AG09309 (cell line): ENCODE measurements at regions not wholly inside any gene's neighbourhood (a gene's known extent, or its start where the extent isn't known, plus 50 kb on each side); places are given as distances from the start of the nearest gene placed in this dataset.

Experiments
- DNase-seq: peaks from one replicate; pipeline ENCODE4 v3.0.0-alpha.2; 2010; ENCODE audit warnings: low read depth
- H3K4me3 ChIP-seq: 2 replicates; pipeline ENCODE4 v1.5.1; 2011; ENCODE audit warnings: mild to moderate bottlenecking, low read depth, low read length, moderate library complexity; ENCODE audit not compliant: control insufficient read depth
- TF ChIP-seq, protein P1 (sequence below): IDR thresholded peaks from 2 replicates; pipeline ENCODE4 v1.5.1; 2011; ENCODE audit warnings: mild to moderate bottlenecking, low read depth, low read length, inconsistent platforms; ENCODE audit not compliant: insufficient read depth, control insufficient read depth; ENCODE audit errors: missing control alignments

DNA sequence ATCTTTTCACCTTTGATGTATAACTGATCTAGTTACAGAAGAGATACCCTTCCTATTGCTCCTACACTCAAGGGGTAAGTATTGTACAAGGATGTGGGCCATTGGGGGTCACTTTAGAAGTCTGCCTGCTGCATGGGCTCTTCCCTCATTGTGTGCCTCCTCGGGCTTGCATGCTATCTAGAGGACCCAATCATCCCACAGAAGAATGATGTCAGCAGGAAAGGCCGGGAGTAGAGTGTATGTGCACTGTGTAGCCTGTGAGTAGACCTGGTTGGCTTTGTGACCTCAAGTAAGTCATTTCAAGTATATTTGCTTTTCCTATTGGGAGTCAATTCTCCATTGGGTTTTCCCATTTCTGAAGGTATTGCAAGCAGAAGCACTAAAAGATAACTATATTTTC is 129.5 kb upstream of the TRIB2 start:
- H3K4me3 ChIP-seq, result no peak overlapping the region
- TF ChIP-seq, protein P1, sequence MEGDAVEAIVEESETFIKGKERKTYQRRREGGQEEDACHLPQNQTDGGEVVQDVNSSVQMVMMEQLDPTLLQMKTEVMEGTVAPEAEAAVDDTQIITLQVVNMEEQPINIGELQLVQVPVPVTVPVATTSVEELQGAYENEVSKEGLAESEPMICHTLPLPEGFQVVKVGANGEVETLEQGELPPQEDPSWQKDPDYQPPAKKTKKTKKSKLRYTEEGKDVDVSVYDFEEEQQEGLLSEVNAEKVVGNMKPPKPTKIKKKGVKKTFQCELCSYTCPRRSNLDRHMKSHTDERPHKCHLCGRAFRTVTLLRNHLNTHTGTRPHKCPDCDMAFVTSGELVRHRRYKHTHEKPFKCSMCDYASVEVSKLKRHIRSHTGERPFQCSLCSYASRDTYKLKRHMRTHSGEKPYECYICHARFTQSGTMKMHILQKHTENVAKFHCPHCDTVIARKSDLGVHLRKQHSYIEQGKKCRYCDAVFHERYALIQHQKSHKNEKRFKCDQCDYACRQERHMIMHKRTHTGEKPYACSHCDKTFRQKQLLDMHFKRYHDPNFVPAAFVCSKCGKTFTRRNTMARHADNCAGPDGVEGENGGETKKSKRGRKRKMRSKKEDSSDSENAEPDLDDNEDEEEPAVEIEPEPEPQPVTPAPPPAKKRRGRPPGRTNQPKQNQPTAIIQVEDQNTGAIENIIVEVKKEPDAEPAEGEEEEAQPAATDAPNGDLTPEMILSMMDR, result no peak
- DNase-seq, result no peak

DNA sequence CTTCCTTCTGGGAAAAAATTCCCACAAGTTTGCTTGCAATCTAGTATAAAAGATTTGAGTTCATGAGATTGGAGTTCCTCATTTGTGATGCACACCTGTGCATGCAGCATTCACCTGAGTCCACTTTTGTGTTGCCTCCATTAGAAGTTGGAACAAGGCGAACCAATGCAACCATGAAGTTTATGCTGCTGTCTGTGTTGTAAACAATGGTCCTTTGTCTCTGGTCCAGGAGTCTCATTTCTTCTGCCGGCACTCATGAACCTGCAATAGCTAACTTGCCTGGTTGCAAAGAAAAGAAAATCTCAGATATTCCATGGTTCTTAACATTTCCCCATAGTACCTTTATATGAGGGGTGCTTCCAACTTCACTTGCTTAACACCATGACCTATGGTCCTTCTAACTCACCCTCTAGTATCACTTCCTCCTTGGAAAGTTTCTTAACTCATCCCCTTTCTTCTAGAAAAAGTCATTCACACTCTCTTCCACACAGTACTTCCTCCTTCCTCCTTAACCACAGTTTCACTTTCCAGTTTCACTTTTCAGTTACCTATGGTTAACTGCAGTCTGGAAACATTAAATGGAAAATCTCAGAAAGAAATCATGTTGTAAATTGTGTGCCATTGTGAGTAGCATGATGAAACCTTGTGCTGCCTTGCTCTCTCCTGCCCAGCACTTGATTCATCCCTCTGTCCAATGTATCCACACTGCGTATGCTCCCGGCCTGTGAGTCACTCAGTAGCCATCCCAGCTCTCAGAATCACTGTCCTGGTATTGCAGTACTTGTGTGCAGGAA is 128.8 kb upstream of the TRIB2 start:
- H3K4me3 ChIP-seq, result no peak overlapping the region
- TF ChIP-seq, protein P1, result no peak
- DNase-seq, result peak; percentile 91

DNA sequence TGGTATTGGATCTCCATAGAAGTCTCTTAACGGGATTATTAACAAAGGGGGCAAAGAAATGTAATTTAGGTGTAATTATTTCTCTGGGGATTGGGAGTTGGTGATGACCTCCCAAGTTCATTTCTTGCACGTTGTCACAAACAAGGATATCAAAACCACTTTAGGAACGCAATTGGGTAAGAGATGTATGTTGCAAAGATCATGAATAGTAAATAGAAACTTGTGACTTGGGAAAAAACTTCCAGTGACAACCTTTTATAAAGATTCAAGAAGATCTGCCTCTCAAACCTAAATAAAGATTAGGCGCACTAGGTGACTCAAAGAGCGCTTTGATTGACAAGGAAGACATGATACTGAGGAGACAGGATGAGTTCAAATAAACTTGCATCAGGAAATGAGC is 127.8 kb upstream of the TRIB2 start:
- TF ChIP-seq, protein P1, result no peak
- no peak overlapping the region for H3K4me3 ChIP-seq
- DNase-seq, result no peak

DNA sequence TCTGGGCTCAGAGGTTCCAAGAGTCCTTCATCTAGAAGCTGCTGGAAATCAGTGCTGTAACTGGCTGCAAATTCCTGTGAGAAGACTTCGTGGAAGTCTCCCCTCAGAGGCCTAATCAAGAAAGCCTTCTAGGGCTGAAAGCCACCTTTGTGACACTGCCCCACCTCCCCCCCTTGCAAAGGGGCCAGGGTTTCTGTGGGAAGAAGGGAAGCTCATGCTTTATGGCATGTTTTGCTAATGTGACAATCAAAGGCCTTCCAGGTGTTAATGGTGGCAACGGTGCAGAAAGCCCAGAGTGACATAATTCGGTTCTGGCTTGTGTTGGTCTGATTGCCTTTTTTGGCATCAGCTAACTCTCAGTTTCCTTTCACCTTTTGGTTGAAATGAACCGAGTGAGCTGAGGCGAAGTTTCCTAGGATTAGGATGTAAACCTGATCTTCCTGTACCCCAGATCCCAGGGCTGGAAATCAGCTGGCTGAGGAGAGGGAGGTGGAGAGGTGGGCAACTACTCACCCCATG is 126.9 kb upstream of the TRIB2 start:
- TF ChIP-seq, protein P1, result no peak
- H3K4me3 ChIP-seq, result no peak overlapping the region
- DNase-seq, result no peak

DNA sequence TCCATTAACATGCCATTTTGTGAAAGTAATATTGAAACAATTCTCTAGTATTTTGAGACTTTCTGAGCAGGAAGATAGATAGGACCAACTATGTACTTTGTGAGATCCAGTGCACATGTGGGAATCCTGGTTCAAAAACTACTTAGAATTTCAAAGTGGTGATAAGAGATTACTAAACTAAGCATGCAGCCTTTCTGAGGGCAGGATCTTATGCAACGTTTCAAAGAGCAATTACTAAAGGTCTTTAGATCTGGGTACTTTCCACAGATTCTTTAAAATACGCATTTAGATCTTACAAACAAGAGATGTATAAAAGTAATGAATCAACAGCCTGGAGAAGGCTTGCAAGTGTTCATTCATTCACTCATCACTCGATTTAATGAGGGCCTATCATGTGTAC is 124.4 kb upstream of the TRIB2 start:
- no peak overlapping the region for H3K4me3 ChIP-seq
- TF ChIP-seq, protein P1, result no peak
- DNase-seq, result no peak

DNA sequence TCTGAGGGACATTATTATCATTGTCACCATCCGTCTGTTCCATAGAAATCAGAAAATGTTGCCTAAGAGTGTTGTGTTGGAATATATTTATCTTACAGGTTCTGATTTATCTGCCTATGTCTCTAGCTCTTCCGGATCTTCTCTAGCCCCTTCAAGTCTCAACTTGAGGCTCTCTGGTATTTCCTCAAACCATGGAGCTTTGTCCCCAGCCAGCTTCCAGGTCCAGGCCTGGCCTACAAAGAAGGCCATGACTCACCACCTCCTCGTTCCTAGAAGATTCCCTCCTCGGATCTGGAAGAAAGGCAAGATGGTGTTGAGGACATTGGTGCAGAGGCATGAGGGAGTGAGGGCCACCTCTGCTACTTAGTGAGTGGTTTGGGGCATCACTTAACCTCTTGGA is 122.1 kb upstream of the TRIB2 start:
- no peak overlapping the region for H3K4me3 ChIP-seq
- TF ChIP-seq, protein P1, result no peak
- DNase-seq, result no peak
